ENCODE measurements at regions not wholly inside any gene's neighbourhood (a gene's known extent, or its start where the extent isn't known, plus 50 kb on each side); places are given as distances from the start of the nearest gene placed in this dataset.

DNA sequence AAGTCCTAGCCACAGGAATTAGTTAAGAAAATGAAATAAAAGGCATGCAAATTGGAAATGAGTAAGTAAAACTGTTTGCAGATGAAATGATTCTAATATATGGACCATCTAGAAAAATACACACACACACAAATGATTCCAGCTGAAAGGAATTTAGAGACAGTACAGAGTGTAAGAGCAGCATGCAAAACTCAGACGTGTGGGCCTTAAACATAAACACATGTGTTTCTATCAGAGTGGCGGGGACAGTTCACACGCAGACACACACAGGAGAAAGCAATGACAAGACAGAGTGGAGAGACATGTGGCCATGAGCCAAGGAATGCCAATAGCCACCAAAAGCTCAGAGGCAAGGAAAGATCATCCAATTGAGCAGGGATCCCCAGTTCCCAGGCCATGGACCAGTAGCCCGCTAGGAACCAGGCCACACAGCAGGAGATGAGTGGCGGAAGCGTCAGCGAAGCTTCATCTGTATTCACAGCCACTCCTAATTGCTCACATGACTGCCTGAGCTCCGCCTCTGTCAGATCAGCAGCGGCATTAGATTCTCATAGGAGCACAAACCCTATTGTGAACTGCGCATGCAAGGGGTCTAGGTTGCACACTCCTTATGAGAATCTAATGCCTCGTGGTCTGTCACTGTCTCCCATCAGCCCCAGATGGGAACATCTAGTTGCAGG lies 155.4 kb downstream of the ARL4C start:
- in situ Hi-C loops (cut with MboI; ENCODE audit: low sequenced_read_pairs): no loop called here

DNA sequence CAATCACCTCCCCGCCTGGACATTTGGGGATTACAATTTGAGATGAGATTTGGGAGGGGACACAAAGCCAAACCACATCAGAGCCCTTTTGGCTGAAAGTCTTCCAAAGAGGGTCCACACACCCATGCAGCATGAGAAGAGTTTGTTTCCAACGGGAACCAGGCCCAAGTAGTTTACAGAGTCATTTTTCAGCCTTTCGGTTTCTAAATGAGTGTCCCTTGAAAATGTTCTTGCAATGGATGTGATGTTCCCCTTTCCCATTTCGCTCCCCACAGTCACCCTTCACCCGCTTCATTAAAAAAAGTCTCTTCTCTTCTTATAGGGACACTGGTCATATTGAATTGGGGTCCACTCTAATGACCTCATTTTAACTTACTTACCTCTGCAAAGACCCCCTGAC lies 157.4 kb downstream of the ARL4C start:
- in situ Hi-C loops (cut with MboI; ENCODE audit: low sequenced_read_pairs): no loop called here

DNA sequence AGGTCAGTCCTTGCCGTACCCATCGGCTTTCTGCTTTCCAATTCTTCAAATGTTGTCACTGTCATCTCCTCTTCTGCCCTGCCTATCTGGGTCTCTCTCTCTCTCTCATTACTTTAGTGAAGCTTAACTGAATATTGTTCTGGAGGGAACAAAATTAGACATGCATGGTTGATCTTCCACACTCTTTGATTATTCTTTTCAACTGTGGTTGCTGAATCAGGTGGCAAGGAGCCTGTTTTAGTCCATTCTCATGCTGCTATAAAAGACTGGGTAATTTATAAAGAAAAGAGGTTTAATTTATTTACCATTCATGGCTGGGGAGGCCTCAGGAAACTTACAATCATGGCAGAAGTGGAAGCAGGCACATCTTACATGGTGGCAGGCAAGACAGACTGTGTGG lies 157.9 kb downstream of the ARL4C start:
- in situ Hi-C loops (cut with MboI; ENCODE audit: low sequenced_read_pairs): no loop called here

DNA sequence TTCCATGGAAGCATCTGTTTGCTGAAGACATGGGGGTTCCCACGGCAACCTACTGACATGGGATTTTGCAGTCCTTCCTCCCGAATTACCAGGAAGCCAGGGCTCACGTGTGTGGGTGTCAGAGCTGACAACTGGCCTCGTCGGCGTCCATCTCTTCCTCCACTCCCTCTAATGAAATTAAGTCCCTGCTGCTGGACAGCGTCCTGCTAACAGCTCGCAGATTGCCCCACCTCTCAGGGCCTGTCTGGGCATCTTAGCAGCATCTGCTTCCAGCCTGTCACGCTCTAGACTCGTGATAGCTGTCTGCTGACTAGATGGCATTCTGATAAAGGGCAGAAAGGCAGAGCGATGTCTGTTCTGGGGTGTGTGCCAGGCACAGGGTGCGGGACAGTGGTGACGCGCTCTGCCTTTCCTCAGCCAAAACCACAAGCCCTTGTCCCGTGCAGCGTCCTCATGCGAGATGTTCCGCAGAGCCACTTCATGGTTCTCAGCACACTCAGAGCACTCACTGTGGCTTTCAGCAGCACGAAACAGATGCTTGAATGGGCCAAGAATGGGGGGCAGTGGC lies 161.1 kb downstream of the ARL4C start:
- in situ Hi-C loops (cut with MboI; ENCODE audit: low sequenced_read_pairs): no loop called here

DNA sequence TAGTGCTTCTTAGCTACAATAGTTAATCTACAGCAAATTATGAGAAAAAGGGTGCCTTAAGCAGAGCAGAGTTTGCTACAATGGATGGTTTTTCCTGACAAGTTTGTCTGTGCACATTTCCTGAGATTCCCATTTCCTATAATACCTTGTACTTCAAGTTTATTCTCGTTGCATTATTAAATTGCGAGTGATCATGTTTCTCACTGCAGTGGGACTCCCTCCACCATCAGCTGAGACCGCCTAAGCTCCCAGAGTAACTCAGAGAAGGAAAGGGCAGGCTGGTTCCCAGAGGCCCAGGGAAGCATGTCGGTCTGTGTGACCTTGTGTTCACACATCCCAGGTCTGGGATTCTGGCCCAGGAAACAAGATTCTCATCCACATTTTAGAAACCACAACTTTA lies 162.1 kb downstream of the ARL4C start:
- in situ Hi-C loops (cut with MboI; ENCODE audit: low sequenced_read_pairs): no loop called here

DNA sequence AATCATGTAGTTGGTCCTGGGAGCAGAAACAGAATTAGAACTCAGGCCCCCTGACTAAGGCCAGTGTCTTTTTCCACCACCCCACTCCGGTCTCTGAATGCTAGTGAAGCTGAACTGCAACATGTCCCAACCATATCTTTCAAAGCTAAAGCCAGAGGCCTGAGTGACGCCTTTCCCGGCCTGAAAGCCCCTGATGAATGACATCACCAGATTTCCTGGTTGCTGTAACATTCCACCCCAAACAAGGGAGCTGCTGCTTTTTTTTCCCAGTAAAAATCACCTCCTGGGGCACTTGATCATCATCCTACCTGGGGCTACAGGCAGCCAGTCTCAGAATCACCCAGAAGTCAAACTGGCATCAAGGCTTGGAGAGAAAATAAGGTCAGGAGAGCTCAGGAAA lies 162.7 kb downstream of the ARL4C start:
- in situ Hi-C loops (cut with MboI; ENCODE audit: low sequenced_read_pairs): no loop called here

DNA sequence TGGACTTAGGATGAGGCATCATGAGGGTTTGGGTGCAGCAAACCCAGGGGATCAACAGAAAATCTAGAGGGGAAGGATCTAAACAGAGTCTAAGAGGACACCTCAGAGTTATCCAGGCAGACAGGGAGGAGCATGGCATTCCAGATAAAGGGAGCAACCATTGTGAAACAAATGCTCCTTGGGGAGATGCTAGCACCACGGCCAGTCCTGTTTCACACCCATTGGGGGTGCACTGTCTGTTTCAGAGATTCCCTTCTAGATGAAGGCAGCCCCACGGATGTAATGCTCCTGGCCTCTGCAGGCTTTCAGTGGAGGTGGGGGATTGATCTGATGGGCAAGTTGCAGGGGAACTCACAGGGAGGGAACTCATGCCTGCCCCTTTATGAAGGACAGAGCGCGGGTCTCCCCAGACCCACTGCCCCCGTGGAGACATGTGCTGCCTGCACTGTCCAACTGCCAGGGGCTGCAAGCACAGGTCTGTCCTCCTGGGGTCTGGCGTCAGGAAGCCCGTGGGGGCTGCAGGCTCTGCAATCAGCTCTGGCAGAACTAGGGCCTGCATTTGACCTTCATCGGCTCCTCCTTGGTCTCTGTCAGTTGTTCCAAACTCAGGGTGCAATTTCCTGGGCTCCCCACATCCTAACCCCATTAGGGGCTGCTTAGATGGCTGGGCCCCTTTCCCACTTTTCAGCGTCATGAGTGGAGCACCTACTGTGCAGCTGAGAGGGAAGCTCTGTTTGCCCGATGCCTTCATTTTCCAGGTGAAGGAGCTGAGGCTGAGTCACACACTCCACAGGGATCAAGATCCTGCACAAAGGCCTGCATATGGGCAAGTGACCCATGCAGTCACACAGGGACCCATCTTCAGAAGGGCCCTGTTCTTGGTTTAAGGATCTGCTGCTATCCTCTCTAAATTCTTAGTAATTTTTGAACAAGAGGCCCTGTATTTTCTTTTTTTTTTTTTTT lies 163.4 kb downstream of the ARL4C start:
- in situ Hi-C loops (cut with MboI; ENCODE audit: low sequenced_read_pairs): no loop called here

DNA sequence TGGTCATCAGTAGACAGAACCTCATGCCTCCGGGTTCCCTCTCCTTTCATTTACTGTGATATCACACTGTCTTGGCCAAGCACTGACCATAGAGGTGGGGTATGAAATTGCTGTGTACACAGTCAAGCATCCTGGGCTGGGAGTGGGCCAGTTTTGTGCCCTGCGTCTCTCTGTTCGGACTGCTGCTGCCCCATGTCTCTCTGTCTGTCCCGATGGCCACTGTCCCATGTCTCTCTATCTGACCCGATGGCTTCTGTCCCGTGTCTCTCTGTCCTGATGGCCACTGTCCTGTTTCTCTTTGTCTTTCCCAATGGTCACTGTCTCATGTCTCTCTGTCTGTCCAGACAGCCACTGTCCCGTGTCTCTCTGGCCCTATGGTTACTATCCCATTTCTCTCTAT lies 164.9 kb downstream of the ARL4C start:
- in situ Hi-C loops (cut with MboI; ENCODE audit: low sequenced_read_pairs): no loop called here

DNA sequence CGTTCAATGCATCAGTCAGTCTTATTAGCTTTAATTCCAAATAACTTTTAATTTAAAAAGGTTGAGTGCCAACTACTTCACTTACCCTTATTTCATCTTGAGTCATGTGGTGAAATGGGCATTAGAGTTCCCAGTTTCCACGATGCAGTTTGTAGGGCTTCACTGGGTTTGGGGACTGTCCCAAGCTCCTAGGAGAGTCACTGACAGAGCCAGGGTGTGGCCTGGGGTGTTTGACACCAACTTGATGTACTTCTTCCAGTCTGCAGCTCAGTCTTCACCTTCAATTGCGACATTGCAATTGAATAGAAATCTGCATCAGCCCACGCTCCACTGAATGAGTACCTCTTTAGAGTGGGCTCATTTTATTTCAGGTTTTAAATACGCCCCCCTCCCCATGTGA lies 165.3 kb downstream of the ARL4C start:
- in situ Hi-C loops (cut with MboI; ENCODE audit: low sequenced_read_pairs): no loop called here

DNA sequence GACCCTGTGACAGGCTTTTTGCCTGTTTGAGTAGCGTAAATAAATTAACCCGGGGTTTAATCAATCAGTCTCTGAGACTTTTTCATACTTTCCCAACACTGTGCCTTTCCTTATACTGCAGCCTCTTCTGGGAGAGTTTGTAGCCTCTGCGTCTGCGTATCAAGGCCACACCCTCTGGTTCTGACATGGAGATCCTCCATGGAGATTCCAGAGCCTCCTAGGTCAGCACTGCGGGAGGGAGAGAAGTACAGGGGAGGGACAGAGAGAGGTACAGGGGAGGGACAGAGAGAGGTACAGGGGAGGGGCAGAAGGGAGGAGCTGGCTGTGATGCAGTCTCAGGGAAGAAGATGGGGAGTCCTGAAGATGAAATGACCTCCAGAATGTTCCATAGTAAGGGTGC lies 166.0 kb downstream of the ARL4C start:
- in situ Hi-C loops (cut with MboI; ENCODE audit: low sequenced_read_pairs): no loop called here

DNA sequence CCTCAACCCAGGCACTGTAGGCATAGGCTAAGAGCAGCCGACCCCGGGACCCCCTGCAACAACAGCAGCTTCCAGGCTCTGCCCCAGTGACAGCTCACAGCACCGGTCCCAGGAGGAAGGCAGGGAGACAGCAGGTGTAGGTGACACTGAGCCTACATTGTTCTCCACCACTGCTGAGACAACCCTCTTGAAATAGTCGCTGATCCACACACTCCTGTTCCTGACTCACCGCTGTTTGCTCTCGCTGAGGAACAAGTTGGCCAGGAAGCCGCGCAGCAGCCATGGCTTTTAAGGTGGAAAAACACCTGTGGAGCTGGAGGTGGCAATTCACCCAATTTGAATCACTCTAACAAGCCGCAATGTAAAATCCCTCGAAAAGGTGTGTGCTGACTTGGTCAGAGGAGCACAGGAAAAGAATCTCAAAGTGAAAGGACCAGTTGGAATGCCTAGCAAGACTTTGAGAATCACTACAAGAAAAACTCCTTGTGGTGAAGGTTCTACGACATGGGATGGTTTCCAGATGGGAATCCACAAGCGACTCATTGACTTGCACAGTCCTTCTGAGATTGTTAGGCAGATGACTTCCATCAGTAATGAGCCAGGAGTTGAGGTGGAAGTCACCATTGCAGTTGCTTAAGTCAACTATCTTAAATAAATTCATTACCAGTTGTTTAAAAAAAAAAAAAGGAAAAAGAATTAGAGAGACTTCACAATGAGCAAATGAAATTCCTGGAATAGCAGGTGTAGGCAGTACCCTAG lies 167.5 kb downstream of the ARL4C start:
- in situ Hi-C loops (cut with MboI; ENCODE audit: low sequenced_read_pairs): no loop called here

DNA sequence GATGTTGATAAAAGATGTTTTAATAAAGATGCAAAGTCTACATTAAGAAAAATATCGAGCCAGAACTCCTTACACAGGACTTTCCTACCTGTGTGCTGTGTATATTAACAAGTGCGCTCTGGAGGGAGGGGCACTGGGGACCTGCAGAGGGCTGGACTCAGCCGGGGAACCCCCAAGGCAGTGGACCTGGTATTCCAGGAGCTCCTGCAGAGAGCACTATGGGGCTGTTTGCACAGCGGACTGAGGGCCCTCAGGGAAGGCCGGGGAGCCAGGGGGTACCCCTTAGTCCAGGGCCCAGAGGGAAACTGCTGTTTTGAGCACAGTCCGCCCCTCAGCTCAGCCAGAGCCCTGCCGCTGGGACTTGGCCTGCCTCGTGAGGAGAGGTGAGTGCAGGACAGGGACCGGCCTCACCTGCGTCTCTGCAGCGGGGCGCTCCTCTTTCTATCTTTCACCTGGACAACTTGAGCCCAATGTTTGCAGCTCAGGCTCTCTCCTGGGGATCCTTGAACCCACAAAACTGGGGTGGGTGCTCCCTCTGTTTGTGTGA lies 168.4 kb downstream of the ARL4C start:
- in situ Hi-C loops (cut with MboI; ENCODE audit: low sequenced_read_pairs): no loop called here

DNA sequence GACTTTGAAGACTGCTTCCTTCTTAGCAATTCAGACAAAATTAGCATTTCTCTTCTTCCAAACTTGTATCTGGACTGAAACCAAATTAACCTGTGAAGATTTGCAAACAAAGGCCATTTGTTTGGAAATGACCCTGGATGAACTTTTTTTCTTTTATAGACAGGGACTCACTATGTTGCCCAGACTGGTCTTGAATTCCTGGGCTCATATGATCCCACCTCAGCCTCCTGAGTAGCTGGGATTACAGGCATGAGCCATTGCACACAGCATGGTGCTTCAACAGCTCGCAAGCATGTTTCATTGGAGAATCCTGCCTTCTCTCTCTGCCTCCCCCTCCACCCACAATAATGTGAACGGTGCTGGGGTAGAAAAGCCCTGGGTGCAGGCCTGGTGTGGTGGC lies 170.2 kb downstream of the ARL4C start:
- in situ Hi-C loops (cut with MboI; ENCODE audit: low sequenced_read_pairs): no loop called here

DNA sequence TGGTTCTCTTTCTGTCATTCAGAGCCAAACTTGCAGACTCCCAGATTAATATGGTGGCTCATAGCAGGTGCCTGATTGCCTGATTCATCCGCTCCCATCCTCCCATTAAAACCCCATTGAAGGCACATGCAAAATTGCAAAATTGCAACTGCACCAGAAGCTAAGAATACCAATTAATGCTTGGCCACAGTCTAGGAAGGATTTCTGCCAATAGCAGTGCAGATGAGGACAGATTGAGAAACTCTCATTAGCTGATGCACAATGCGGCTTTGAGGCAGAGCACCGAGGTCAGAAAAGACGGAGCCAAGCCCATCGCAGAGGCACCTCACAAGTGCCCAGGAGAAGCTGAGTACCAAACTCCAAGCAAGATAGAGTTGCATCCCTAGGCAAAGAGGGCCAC lies 172.8 kb downstream of the ARL4C start:
- in situ Hi-C loops (cut with MboI; ENCODE audit: low sequenced_read_pairs): no loop called here

DNA sequence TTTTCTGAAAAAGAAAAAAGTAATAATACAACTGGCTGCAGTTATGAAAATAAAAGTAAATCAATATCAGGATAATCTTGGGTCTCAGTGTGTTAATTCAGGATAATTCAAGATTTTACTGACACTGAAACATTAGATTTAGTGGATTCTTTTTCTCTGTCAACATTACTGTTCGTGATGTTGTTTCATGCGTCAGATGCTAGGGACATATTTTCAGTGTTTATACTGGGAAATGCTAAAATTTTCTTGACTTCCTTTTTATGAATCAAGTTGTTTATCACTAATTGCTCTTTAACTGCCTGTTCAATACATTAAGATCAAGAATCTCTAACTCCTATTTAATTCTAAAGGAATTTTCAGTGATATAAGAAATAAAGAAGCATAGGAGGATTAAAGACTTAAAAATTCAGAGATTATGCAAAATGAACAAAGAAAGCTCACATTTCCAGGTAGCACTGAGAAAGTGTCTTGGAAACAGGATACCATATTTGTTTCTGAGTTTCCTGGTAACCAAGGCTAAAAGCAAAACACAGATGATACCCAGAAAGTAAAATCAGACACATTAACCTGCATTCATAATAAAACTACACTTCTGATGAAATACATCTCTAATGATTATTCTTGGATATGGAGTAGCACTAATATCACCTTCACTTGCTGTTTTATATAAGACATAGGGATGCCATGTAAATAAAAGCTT lies 174.0 kb downstream of the ARL4C start:
- in situ Hi-C loops (cut with MboI; ENCODE audit: low sequenced_read_pairs): no loop called here

DNA sequence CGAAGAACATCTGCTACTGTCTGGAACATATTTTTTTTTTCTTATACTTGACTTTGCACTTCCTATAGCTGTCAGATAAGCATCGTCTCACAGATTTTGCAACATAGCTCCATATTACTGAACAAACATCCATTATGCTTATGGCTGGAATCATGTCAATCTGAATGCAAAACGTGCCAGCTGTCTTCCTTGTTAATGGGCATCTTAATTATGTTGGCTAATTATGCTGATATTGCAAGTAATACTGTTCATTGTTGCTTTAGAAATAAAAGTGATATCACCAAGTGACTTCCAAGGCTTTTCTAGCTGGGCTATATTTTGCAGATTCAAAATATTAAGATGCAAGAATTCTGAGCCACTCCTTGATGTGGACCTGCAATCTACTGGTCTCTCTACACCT lies 176.8 kb downstream of the ARL4C start:
- in situ Hi-C loops (cut with MboI; ENCODE audit: low sequenced_read_pairs): no loop called here

DNA sequence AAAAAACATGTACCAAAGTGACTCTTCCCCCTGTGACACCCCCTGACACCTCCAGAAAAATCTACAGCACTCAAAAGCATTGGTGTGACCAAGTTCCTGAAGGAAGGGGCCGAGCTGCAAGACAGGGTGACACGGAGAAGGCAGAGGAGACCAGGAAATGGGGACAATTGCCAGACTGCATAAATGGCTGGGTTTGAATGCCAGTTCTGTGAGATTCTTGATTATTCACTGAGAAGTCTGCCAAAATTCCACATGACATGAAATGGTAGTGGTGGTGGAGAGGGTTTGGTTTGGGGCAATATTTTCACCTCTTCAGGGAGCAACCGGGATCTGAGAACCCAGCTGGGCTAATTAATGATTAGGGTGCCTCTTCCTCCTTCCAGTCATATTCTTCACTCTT lies 178.5 kb downstream of the ARL4C start:
- in situ Hi-C loops (cut with MboI; ENCODE audit: low sequenced_read_pairs): no loop called here

DNA sequence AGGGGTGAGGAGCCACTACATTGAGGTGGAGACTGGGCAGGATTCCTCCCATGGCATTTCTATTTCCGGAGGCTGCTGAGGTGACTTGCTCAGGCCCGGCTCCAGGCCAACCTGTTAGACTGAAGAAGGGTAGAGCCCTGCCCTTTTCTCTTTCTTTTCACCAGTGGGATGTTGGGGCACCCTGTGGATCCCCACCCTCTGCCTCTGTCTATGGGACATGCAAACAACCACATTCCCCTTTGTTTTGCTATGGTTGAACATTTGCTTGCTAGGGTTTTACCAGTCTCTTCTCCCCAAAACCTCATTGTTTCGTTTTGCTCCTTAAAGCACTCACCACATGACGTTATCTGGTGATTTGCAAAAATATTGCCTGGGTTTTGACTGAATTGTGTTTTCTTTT lies 183.3 kb downstream of the ARL4C start:
- in situ Hi-C loops (cut with MboI; ENCODE audit: low sequenced_read_pairs): no loop called here

DNA sequence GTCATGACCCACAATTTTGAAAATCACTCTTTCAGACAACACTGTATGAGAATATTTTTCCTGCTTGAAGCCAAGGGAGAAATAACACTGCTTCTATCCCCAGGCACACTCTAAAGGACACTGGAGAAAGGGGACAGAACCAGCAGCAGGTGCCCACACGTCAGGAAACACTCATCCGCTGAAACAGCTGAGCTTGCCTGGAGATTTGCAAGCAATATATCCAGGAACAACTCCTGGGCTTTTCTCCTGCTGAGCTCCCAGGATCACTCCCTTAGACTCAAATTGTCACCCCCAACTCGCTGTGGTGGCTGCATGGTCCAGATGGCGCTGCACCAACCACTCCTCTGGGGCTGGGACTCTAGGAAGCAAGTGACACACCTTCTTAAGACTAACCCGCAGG lies 186.7 kb downstream of the ARL4C start:
- in situ Hi-C loops (cut with MboI; ENCODE audit: low sequenced_read_pairs): no loop called here

DNA sequence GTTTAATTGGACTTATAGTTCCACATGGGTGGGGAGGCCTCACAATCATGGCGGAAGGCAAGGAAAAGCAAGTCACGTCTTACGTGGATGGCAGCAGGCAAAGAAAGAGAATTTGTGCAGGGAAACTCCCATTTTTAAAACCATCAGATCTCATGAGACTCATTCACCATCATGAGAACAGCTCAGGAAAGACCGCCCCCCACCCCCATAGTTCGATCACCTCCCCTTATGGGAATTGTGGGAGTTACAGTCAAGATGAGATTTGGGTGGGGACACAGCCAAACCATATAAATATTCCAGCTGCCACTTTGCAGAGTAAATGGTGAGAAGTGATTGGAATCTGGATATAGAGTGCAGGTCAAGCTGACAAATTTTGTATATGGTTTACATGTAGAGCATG lies 187.4 kb downstream of the ARL4C start:
- in situ Hi-C loops (cut with MboI; ENCODE audit: low sequenced_read_pairs): no loop called here

All from HL-60/S4 (cell line).